DMS79 treated with DMSO at 0.1 percent for 48 hours (cell line): ENCODE measurements at regions not wholly inside any gene's neighbourhood (a gene's known extent, or its start where the extent isn't known, plus 50 kb on each side); places are given as distances from the start of the nearest gene placed in this dataset.

ENCODE experiments used
- DNase-seq: peaks from one replicate; lab custom pipeline; 2025; lab: John Stamatoyannopoulos, UW

DNA sequence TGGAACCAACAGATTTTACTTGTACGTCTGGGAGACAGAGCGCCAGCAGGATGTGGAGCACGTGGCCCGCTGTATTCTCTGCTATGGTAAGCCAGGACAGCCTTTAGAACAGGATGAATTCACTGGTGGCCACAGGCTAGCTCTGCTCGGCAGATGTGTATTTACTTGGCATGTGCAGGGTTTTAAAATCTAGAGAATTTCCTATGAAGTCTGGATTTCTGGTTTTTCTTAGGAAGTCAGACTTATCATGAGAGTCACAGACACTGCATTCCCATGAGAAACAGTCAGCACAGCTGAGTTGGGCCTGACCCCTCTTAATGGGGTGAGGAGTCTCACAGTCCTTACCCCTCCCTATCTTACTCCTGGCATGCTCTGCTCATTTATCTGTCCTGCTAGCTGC is 84.6 kb upstream of the COL6A5 start:
- DNase-seq, result no peak

DNA sequence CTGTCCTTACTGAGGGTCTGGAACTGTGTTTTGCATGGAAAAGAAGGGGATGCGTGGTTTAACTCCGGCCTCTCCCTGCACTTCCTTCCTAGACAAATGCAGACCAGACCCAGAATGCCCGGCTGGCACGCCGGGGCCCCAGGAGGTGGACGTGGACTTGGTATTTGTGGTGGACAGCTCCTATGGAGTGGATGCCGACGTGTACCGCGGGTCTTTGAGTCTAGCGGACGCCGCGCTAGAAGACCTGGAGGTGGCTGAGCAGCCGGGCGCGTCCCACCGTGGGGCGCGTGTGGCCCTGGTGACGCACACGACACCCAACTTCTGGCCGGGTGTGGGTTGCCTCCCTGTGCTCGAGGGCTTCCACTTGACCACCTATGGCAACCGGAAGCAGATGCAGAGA is 81.8 kb upstream of the COL6A5 start:
- DNase-seq, result no peak

DNA sequence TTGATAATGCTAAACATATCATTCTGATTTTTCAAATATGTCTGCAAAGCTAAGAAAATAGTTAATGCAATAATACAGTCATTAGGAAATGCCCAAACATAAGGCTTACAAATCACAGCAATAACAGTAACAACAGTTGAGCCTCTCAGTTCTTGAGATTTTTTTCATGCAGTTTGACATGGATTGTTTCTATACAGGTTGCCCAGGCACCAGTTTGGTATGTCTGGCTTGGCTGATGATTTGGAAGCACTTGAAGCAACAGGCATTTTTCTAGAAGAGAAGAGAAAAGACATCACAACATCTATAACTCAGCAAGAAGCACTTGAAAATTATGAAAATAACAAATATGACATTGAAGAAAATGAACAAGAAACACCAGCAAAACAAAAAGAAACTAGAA is 78.7 kb upstream of the COL6A5 start:
- no peak for DNase-seq

DNA sequence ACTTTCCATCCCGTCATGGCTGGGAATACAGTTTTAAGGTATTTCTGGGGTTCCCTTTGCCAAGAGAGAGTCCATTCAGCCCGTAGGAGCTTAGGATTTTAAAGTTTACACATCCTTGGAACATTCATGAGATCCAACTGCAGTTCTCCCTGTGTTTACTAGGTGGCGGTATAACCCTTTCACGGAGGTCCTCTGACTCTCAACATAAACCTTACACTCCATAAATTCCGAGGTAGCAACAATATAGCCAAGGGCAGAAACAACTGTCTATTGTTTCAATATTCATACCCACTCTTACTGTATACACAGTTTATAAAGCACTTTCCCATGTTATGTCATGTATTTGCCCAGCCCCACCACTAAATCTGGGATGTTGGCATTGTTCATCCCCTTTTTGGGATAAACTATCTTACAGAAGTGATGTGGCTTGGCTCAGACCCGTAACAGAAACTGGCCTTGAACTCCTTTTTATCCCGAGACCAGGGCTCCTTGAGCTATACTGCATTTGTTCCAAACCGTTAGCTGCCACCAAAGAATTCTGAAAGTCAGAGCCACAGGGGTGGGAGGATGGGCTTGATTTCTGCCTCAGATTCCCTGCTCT is 69.2 kb upstream of the COL6A5 start:
- DNase-seq, result peak; percentile 55

DNA sequence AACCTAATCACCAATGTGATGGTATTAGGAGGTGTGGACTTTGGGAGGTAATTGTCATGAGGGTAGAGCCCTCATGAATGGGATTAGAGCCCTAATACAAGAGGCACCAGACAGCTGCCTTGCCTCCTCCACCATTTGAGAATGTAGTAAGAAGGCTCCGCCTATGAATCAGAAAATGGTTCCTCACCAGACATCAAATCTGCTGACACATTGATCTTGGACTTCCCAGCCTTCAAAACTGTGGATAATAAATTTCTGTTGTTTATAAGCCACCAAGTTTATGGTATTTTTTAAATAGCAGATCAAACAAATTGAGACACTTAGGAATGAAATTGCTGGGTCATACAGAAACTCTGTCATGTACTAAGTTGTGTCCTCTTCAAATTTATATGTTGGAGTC is 56.8 kb upstream of the COL6A5 start:
- no peak for DNase-seq

DNA sequence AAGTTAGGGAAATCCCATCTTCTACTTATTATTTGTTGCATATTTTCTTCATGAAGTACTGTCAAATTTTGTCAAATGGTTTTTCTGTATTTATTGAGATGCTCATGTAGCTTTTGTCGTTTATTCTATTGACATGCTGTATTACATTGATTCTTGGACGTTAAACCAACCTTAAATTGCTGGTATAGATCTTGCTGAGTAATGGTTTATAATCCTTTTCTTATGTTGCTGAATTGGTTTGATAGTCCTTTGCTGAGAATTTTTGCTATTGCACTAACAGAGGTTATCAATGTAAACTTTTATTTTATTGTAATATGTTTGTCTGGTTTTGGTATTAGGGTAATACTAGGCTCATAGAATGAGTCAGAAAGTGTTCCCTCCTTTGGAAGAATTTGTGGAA is 54.3 kb upstream of the COL6A5 start:
- no peak for DNase-seq

DNA sequence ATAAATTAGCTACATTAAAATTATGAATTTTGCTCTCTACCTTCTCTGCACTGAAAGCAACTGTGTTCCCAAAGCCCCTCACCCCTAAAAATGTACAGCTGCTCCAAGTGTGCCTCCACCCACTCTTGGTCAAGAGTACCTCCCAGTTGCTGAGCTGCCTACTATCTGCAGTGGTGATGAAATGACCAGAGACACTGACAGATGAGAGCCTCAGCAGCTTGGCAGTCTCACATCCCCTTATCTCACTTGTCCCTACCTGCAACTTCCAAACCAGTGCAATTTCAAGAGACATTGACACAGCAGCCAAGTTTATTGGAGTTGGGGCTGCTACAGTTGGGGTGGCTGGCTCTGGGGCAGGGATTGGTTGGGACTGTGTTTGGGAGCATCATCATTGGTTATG is 52.2 kb upstream of the COL6A5 start:
- DNase-seq, result no peak
